H1 (cell line): ENCODE measurements at regions not wholly inside any gene's neighbourhood (a gene's known extent, or its start where the extent isn't known, plus 50 kb on each side); places are given as distances from the start of the nearest gene placed in this dataset.

Experiments
- CTCF ChIA-PET: fragments of 300-600 bp; sonication (Branson Sonifier 250); formaldehyde crosslinking; loops from one replicate; lab custom pipeline; 2021; ENCODE audit not compliant: partially characterized antibody; lab: Charles Lee
- POLR2A ChIA-PET: fragments of 300-600 bp; sonication (Branson Sonifier 250); formaldehyde crosslinking; loops from one replicate; lab custom pipeline; 2021; ENCODE audit warnings: inconsistent platforms; ENCODE audit not compliant: partially characterized antibody; lab: Charles Lee
- DNase-seq, 2 experiments: peaks; one replicate each; pipeline versions ENCODE4 v3.0.0 to v3.0.0-alpha.2; 2010 to 2022; ENCODE audit warnings: low spot score in 2 of 2, low read depth in 1 of 2, mixed read lengths in 1 of 2
- FAIRE-seq: peaks from 2 replicates; lab custom pipeline; 2011; peaks lifted over from hg19 to GRCh38; lab: Jason Lieb, UNC
- H2AFZ ChIP-seq: 2 replicates; pipeline ENCODE4 v1.8.1; 2012; ENCODE audit warnings: low read length, inconsistent platforms
- H2AK5ac ChIP-seq: 2 replicates; pipeline ENCODE4 v1.6.1; 2013; ENCODE audit warnings: low read depth, low read length
- H2BK120ac ChIP-seq: replicated peaks from 2 replicates; pipeline ENCODE3; 2013; ENCODE audit warnings: low read depth, low read length, inconsistent platforms
- H2BK12ac ChIP-seq: 2 replicates; pipeline ENCODE4 v1.6.1; 2013; ENCODE audit warnings: low read depth, low read length
- H2BK15ac ChIP-seq: 2 replicates; pipeline ENCODE4 v1.6.1; 2013; ENCODE audit warnings: low read length
- H2BK20ac ChIP-seq: 2 replicates; pipeline ENCODE4 v1.6.1; 2013; ENCODE audit warnings: low read length
- H2BK5ac ChIP-seq: 2 replicates; pipeline ENCODE4 v1.6.1; 2013; ENCODE audit warnings: low read depth, low read length
- H3K14ac ChIP-seq: 2 replicates; pipeline ENCODE4 v1.6.1; 2013; ENCODE audit warnings: inconsistent platforms; ENCODE audit not compliant: insufficient read length
- H3K18ac ChIP-seq: 2 replicates; pipeline ENCODE4 v1.6.1; 2013; ENCODE audit warnings: low read length; ENCODE audit errors: extremely low read depth
- H3K23ac ChIP-seq: 2 replicates; pipeline ENCODE4 v1.6.1; 2013; ENCODE audit warnings: inconsistent platforms; ENCODE audit not compliant: insufficient read length
- H3K23me2 ChIP-seq: 2 replicates; pipeline ENCODE4 v1.6.1; 2013; ENCODE audit warnings: low read depth, low read length
- H3K27ac ChIP-seq: 2 replicates; pipeline ENCODE4 v1.6.1; 2011; ENCODE audit warnings: low read depth, low read length, inconsistent platforms
- H3K27me3 ChIP-seq, 4 experiments: replicated peaks in 1 of 4; 1 replicate in 1 of 4; 2 replicates in 3 of 4; pipeline versions ENCODE4 v1.6.1 to v1.8.1; 2011 to 2013; ENCODE audit warnings: low read length in 3 of 4, mild to moderate bottlenecking in 3 of 4, inconsistent platforms in 2 of 4, mixed read lengths in 2 of 4, moderate library complexity in 1 of 4; ENCODE audit not compliant: control insufficient read depth in 3 of 4, insufficient read depth in 3 of 4; ENCODE audit errors: extremely low read depth in 1 of 4
- H3K36me3 ChIP-seq, 4 experiments: 2 replicates each; pipeline versions ENCODE4 v1.6.1 to v1.8.1; 2011 to 2013; ENCODE audit warnings: mild to moderate bottlenecking in 4 of 4, low read length in 3 of 4, moderate library complexity in 2 of 4, control low read depth in 1 of 4, inconsistent platforms in 1 of 4; ENCODE audit not compliant: insufficient read depth in 4 of 4, control insufficient read depth in 2 of 4
- H3K4ac ChIP-seq: replicated peaks from 2 replicates; pipeline ENCODE3; 2013; ENCODE audit warnings: low read length, low read depth, mixed read lengths, inconsistent platforms; ENCODE audit not compliant: insufficient read length
- H3K4me1 ChIP-seq, 4 experiments: replicated peaks in 1 of 4; 1 replicate in 1 of 4; 2 replicates in 3 of 4; pipeline versions ENCODE4 v1.6.1 to v1.8.1; 2011 to 2013; ENCODE audit warnings: low read length in 3 of 4, inconsistent platforms in 2 of 4, mixed read lengths in 1 of 4; ENCODE audit not compliant: insufficient read depth in 4 of 4, control insufficient read depth in 3 of 4
- H3K4me2 ChIP-seq, 2 experiments: 2 replicates each; pipeline versions ENCODE4 v1.6.1 to v1.8.1; 2011 to 2013; ENCODE audit warnings: low read depth in 2 of 2, low read length in 2 of 2, control low read depth in 1 of 2, inconsistent platforms in 1 of 2, mild to moderate bottlenecking in 1 of 2; ENCODE audit not compliant: insufficient read depth in 1 of 2
- H3K4me3 ChIP-seq, 4 experiments: fragments of 200-600, 300-600 bp in 1 of 4; sonication (generic), shearing (Covaris generic), sonication (Bioruptor Twin) in 1 of 4; 2 replicates each; pipeline versions ENCODE4 v1.5.1 to v1.8.1; 2011 to 2016; ENCODE audit warnings: low read length in 4 of 4, low read depth in 3 of 4, control low read depth in 2 of 4, inconsistent platforms in 2 of 4, mild to moderate bottlenecking in 2 of 4, mixed read lengths in 1 of 4, moderate library complexity in 1 of 4; ENCODE audit not compliant: insufficient read depth in 2 of 4; ENCODE audit errors: extremely low read depth in 1 of 4
- H3K56ac ChIP-seq: replicated peaks from 2 replicates; pipeline ENCODE3; 2013; ENCODE audit warnings: low read depth, mild to moderate bottlenecking, mixed read lengths, low read length, inconsistent platforms; ENCODE audit not compliant: insufficient read length
- H3K79me1 ChIP-seq: 2 replicates; pipeline ENCODE4 v1.6.1; 2013; ENCODE audit warnings: low read depth, low read length, control low read depth
- H3K79me2 ChIP-seq, 2 experiments: 2 replicates each; pipeline versions ENCODE4 v1.6.1 to v1.8.1; 2012 to 2013; ENCODE audit warnings: low read length in 2 of 2, mild to moderate bottlenecking in 2 of 2, inconsistent platforms in 1 of 2; ENCODE audit not compliant: insufficient read depth in 2 of 2, control insufficient read depth in 1 of 2
- H3K9ac ChIP-seq, 4 experiments: replicated peaks in 1 of 4; 1 replicate in 1 of 4; 2 replicates in 3 of 4; pipeline versions ENCODE4 v1.6.1 to v1.8.1; 2011 to 2013; ENCODE audit warnings: low read depth in 3 of 4, low read length in 3 of 4, control low read depth in 2 of 4, mild to moderate bottlenecking in 2 of 4, moderate library complexity in 2 of 4, inconsistent platforms in 1 of 4; ENCODE audit errors: extremely low read depth in 1 of 4
- H3K9me3 ChIP-seq, 2 experiments: 2 replicates each; pipeline versions ENCODE4 v1.6.1 to v1.8.1; 2012 to 2013; ENCODE audit warnings: mild to moderate bottlenecking in 2 of 2, moderate library complexity in 2 of 2, control low read depth in 1 of 2, inconsistent platforms in 1 of 2, low read depth in 1 of 2, low read length in 1 of 2, mixed read lengths in 1 of 2; ENCODE audit not compliant: insufficient read depth in 2 of 2
- H4K20me1 ChIP-seq, 2 experiments: replicated peaks in 1 of 2; 2 replicates each; pipeline versions ENCODE3 to v1.8.1; 2011 to 2013; ENCODE audit warnings: inconsistent platforms in 2 of 2, low read length in 2 of 2, mild to moderate bottlenecking in 1 of 2; ENCODE audit not compliant: insufficient read depth in 2 of 2, control insufficient read depth in 1 of 2
- H4K5ac ChIP-seq: 2 replicates; pipeline ENCODE4 v1.6.1; 2013; ENCODE audit warnings: low read length, low read depth, mixed read lengths, inconsistent platforms; ENCODE audit not compliant: insufficient read length
- H4K8ac ChIP-seq: 2 replicates; pipeline ENCODE4 v1.8.0; 2013; ENCODE audit warnings: mild to moderate bottlenecking, moderate library complexity, low read length, inconsistent platforms; ENCODE audit not compliant: insufficient read depth; ENCODE audit errors: extremely low read depth
- H4K91ac ChIP-seq: replicated peaks from 2 replicates; pipeline ENCODE3; 2013; ENCODE audit warnings: low read length, mixed read lengths, inconsistent platforms; ENCODE audit not compliant: insufficient read length
- ATF3 ChIP-seq: IDR thresholded peaks from 2 replicates; pipeline ENCODE4 v1.6.1; 2011; ENCODE audit warnings: low read depth, mild to moderate bottlenecking, low read length; ENCODE audit not compliant: insufficient read depth
- EGR1 ChIP-seq: IDR thresholded peaks from 2 replicates; pipeline ENCODE4 v1.6.1; 2011; ENCODE audit warnings: low read depth, low read length, borderline replicate concordance
- FOSL1 ChIP-seq: IDR thresholded peaks from 2 replicates; pipeline ENCODE4 v1.6.1; 2011; ENCODE audit warnings: mild to moderate bottlenecking, low read depth, low read length, moderate library complexity; ENCODE audit not compliant: insufficient read depth
- KDM5A ChIP-seq: fragments of 200-600 bp; IDR thresholded peaks from 2 replicates; pipeline ENCODE4 v1.7.1; 2012; ENCODE audit warnings: mild to moderate bottlenecking, low read length, inconsistent platforms, mixed read lengths
- MAFK ChIP-seq: IDR thresholded peaks from 2 replicates; pipeline ENCODE4 v1.6.1; 2012; ENCODE audit warnings: low read depth, mild to moderate bottlenecking, improper control_type of control experiment, low read length
- MAX ChIP-seq: IDR thresholded peaks from 2 replicates; pipeline ENCODE4 v1.6.1; 2012; ENCODE audit warnings: inconsistent platforms
- POLR2AphosphoS5 ChIP-seq: IDR thresholded peaks from 2 replicates; pipeline ENCODE4 v1.6.1; 2011; ENCODE audit warnings: low read depth, low read length
- RNF2 ChIP-seq: fragments of 200-900, 300-1000 bp; sonication (generic); IDR thresholded peaks from 2 replicates; pipeline ENCODE4 v1.7.1; 2016; ENCODE audit warnings: borderline replicate concordance, low read depth, mild to moderate bottlenecking, antibody characterized with exemption, low read length; ENCODE audit not compliant: poor library complexity, severe bottlenecking; ENCODE audit errors: missing control alignments
- SRF ChIP-seq: IDR thresholded peaks from 2 replicates; pipeline ENCODE4 v1.6.1; 2011; ENCODE audit warnings: mild to moderate bottlenecking, low read depth, low read length, moderate library complexity
- TAF7 ChIP-seq: optimal IDR thresholded peaks from 2 replicates; pipeline ENCODE3; 2011; ENCODE audit warnings: low read depth, mild to moderate bottlenecking, inconsistent platforms, low read length, moderate library complexity, borderline replicate concordance
- USF2 ChIP-seq: IDR thresholded peaks from 2 replicates; pipeline ENCODE4 v1.6.1; 2011; ENCODE audit warnings: low read length, improper control_type of control experiment
- WGBS, 2 experiments: shearing (Covaris generic) in 1 of 2; methylation state at CpG; one replicate each; pipeline versions ENCODE4 v1.1.6 to v1.1.7; 2013 to 2015; ENCODE audit warnings: low lambda C conversion rate in 2 of 2, mixed read lengths in 2 of 2, inconsistent platforms in 1 of 2, low coverage in 1 of 2, missing lambda C conversion rate in 1 of 2; ENCODE audit not compliant: insufficient replicate concordance in 2 of 2, insufficient coverage in 1 of 2, insufficient read length in 1 of 2; ENCODE audit errors: extremely low coverage in 1 of 2, missing lambda C conversion rate in 1 of 2; 5-methylcytosine and 5-hydroxymethylcytosine counted together

GRCh38 chr2:217520356-217521010 lies 482.3 kb downstream of the TNS1 start:
- Histone ChIP-seq H3K36me3 (no peaks in the 10 kb centered on the region), H2AFZ (no peak overlapping the region), H2BK120ac (no peak overlapping the region), H4K8ac (no peak overlapping the region), H2BK5ac (no peak overlapping the region), H4K5ac (no peak overlapping the region), H2BK20ac (no peak overlapping the region), H3K9ac (no peak overlapping the region), H2BK12ac (no peak overlapping the region), H3K4me3 (no peak overlapping the region), H3K27ac (no peak overlapping the region), H3K23me2 (no peaks in the 10 kb centered on the region), H4K91ac (no peak overlapping the region), H3K4ac (no peak overlapping the region), H3K4me2 (no peak overlapping the region), H3K9me3 (no peaks in the 10 kb centered on the region), H3K23ac (no peak overlapping the region), H3K27me3 (no peaks in the 10 kb centered on the region), H3K14ac (no peak overlapping the region), H2BK15ac (no peak overlapping the region), H3K4me1 (no peaks in the 10 kb centered on the region), H2AK5ac (no peak overlapping the region), H3K79me1 (no peaks in the 10 kb centered on the region), H3K56ac (no peak overlapping the region), H4K20me1 (no peaks in the 10 kb centered on the region), H3K18ac (no peak overlapping the region), H3K79me2 (no peaks in the 10 kb centered on the region)
- ChIA-PET CTCF (interaction anchor here (1.2 to 3.9 kb wide), 2 partner anchors 10 to 192 kb away, joined by 3 to 18 read pairs; no protein-coding TSS in a partner anchor), POLR2A (no interaction called here)
- WGBS, 2 experiments = 97% methylated on average over 4 of the region's 4 CpGs; no CpG with 5 or more reads in 1 of the 2 experiments
- no peak for DNase-seq
- FAIRE-seq = no peak
- TF ChIP-seq SRF = no peak
- no peak for TF ChIP-seq POLR2AphosphoS5
- TF ChIP-seq USF2 = no peak
- no peak for TF ChIP-seq MAFK
- no peak for TF ChIP-seq FOSL1
- TF ChIP-seq RNF2 = no peak
- no peak for TF ChIP-seq EGR1
- no peak for TF ChIP-seq KDM5A
- TF ChIP-seq TAF7 = no peak
- TF ChIP-seq MAX = no peak
- no peak for TF ChIP-seq ATF3
